WTC11 (cell line): ENCODE measurements at regions not wholly inside any gene's neighbourhood (a gene's known extent, or its start where the extent isn't known, plus 50 kb on each side); places are given as distances from the start of the nearest gene placed in this dataset.

Experiments used
- ATAC-seq: fragments of 200-7000 bp; cut with Tn5 transposase; 2 replicates; pipeline ENCODE4 v1.10.0; 2021; ENCODE audit warnings: mild to moderate bottlenecking, moderate library complexity
- CTCF ChIA-PET: fragments of 300-600 bp; sonication (Branson Sonifier 250); formaldehyde crosslinking; loops from one replicate; lab custom pipeline; 2021; ENCODE audit warnings: antibody characterized with exemption; lab: Charles Lee
- POLR2A ChIA-PET: fragments of 350-600 bp; sonication (Branson Sonifier 250); formaldehyde crosslinking; loops from one replicate; lab custom pipeline; 2021; ENCODE audit warnings: antibody characterized with exemption; lab: Charles Lee
- DNase-seq: peaks from one replicate; pipeline ENCODE4 v3.0.0; 2021; ENCODE audit warnings: low spot score
- H3K27ac Mint-ChIP-seq: 2 replicates; pipeline ENCODE4 v1.8.0; 2021; ENCODE audit warnings: mixed read lengths
- H3K27me3 Mint-ChIP-seq: 2 replicates; pipeline ENCODE4 v1.8.0; 2021; ENCODE audit warnings: low read depth, mild to moderate bottlenecking, moderate library complexity, mixed read lengths
- H3K36me3 Mint-ChIP-seq: 2 replicates; pipeline ENCODE4 v1.8.0; 2021; ENCODE audit warnings: mixed read lengths
- H3K4me1 Mint-ChIP-seq: 2 replicates; pipeline ENCODE4 v1.8.0; 2022; ENCODE audit warnings: mixed read lengths
- H3K4me3 Mint-ChIP-seq: 2 replicates; pipeline ENCODE4 v1.8.0; 2021; ENCODE audit warnings: mild to moderate bottlenecking, moderate library complexity, mixed read lengths
- H3K9me3 Mint-ChIP-seq: 2 replicates; pipeline ENCODE4 v1.8.0; 2021; ENCODE audit warnings: mixed read lengths
- CBFB ChIP-seq: sonication (generic); formaldehyde crosslinking; IDR thresholded peaks from 2 replicates; pipeline ENCODE4 v1.8.1; 2022; ENCODE audit warnings: mild to moderate bottlenecking, low read depth, missing genetic modification reagents
- EMX1 ChIP-seq: fragments of 250-450 bp; sonication (Bioruptor Pico); IDR thresholded peaks from 2 replicates; pipeline ENCODE4 v1.8.0; 2021; ENCODE audit warnings: mild to moderate bottlenecking
- ESRRA ChIP-seq: sonication (generic); formaldehyde crosslinking; IDR thresholded peaks from 2 replicates; pipeline ENCODE4 v1.8.1; 2022; ENCODE audit warnings: mild to moderate bottlenecking, missing genetic modification reagents, borderline replicate concordance
- FOXK1 ChIP-seq: sonication (generic); formaldehyde crosslinking; IDR thresholded peaks from 2 replicates; pipeline ENCODE4 v1.8.0; 2022; ENCODE audit warnings: mild to moderate bottlenecking, moderate library complexity, missing genetic modification reagents
- JUN ChIP-seq: sonication (generic); formaldehyde crosslinking; IDR thresholded peaks from 2 replicates; pipeline ENCODE4 v1.8.0; 2023; ENCODE audit warnings: mild to moderate bottlenecking, missing genetic modification reagents
- NR2C2 ChIP-seq: sonication (generic); formaldehyde crosslinking; IDR thresholded peaks from 2 replicates; pipeline ENCODE4 v1.8.0; 2022; ENCODE audit warnings: mild to moderate bottlenecking, missing genetic modification reagents
- SMAD4 ChIP-seq: sonication (generic); formaldehyde crosslinking; IDR thresholded peaks from 2 replicates; pipeline ENCODE4 v1.8.0; 2022; ENCODE audit warnings: mild to moderate bottlenecking, missing genetic modification reagents
- TCF7 ChIP-seq: sonication (generic); formaldehyde crosslinking; IDR thresholded peaks from 2 replicates; pipeline ENCODE4 v1.8.0; 2022; ENCODE audit warnings: mild to moderate bottlenecking, low read depth, missing genetic modification reagents, moderate library complexity
- TP53 ChIP-seq: sonication (generic); formaldehyde crosslinking; IDR thresholded peaks from 2 replicates; pipeline ENCODE4 v1.8.1; 2023; ENCODE audit warnings: mild to moderate bottlenecking, missing genetic modification reagents
- ZBTB21 ChIP-seq: sonication (generic); formaldehyde crosslinking; IDR thresholded peaks from 2 replicates; pipeline ENCODE4 v1.8.1; 2023; ENCODE audit warnings: mild to moderate bottlenecking, missing genetic modification reagents, borderline replicate concordance
- ZNF138 ChIP-seq: sonication (generic); formaldehyde crosslinking; conservative IDR thresholded peaks from 2 replicates; pipeline ENCODE4 v1.8.1; 2022; ENCODE audit warnings: mild to moderate bottlenecking, moderate library complexity, missing genetic modification reagents
- ZNF263 ChIP-seq: sonication (generic); formaldehyde crosslinking; IDR thresholded peaks from 2 replicates; pipeline ENCODE4 v1.8.1; 2022; ENCODE audit warnings: low read depth, mild to moderate bottlenecking, moderate library complexity, missing genetic modification reagents
- ZNF416 ChIP-seq: fragments of 250-450 bp; sonication (Bioruptor Pico); IDR thresholded peaks from 2 replicates; pipeline ENCODE4 v1.9.0; 2021; ENCODE audit warnings: mild to moderate bottlenecking, inconsistent platforms
- TF ChIP-seq, protein P1 (sequence below): sonication (generic); formaldehyde crosslinking; IDR thresholded peaks from 2 replicates; pipeline ENCODE4 v1.8.0; 2023; ENCODE audit warnings: missing genetic modification reagents
- TF ChIP-seq, protein P2 (sequence below): sonication (generic); formaldehyde crosslinking; IDR thresholded peaks from 2 replicates; pipeline ENCODE4 v1.8.1; 2022; ENCODE audit warnings: mild to moderate bottlenecking, moderate library complexity, missing genetic modification reagents
- TF ChIP-seq, protein P3 (sequence below): fragments of 250-450 bp; sonication (Bioruptor Pico); IDR thresholded peaks from 2 replicates; pipeline ENCODE4 v1.9.0; 2021; ENCODE audit warnings: mild to moderate bottlenecking, borderline replicate concordance
- TF ChIP-seq, protein P4 (sequence below): sonication (generic); formaldehyde crosslinking; IDR thresholded peaks from 2 replicates; pipeline ENCODE4 v1.8.1; 2022; ENCODE audit warnings: low read depth, missing genetic modification reagents, borderline replicate concordance
- TF ChIP-seq, protein P5 (sequence below): sonication (generic); formaldehyde crosslinking; IDR thresholded peaks from 2 replicates; pipeline ENCODE4 v1.8.1; 2022; ENCODE audit warnings: missing genetic modification reagents, borderline replicate concordance

DNA sequence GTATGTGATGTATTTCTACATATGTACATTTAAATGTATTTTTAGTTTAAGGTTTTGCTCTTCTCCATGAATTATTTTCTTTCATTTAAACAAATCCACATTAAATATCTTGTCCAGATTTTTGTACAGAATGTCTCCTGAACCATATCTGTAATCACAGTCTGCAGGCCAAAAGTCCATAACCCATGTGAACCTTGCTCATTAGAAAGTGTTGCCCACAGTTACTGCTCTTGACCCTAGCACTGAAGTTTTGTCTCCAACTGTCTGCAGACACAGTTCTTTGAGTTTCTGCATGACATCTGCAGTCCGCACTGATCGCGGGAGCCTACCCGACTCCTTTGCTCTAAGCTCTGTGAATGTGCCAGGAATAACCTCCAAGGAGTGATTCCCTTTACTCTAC lies 626.2 kb upstream of the SLC10A2 start (continued):
- TF ChIP-seq, protein P1, sequence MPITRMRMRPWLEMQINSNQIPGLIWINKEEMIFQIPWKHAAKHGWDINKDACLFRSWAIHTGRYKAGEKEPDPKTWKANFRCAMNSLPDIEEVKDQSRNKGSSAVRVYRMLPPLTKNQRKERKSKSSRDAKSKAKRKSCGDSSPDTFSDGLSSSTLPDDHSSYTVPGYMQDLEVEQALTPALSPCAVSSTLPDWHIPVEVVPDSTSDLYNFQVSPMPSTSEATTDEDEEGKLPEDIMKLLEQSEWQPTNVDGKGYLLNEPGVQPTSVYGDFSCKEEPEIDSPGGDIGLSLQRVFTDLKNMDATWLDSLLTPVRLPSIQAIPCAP: no peak
- no peak for TF ChIP-seq FOXK1 (CRISPR knock-in tag)

DNA sequence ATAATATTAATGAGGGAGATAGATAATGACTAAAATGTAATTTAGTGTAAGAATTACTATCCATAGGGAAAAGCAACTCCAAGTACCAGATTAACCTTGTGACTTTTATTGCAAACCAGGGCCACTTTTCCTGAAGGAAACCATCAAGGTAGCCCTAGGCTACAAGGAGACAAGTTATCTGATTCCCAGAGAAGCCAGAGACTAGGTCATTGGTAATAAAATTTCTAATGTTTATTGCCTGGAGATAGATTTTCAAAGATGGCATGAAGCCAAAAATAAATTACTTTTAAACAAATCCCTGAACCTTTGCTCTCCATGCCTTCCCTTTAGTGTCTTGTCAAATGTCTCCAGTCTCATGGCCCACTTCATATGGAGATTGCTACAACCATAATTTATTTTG lies 610.1 kb upstream of the SLC10A2 start:
- H3K27me3 Mint-ChIP-seq: no peaks in the 10 kb centered on the region
- ATAC-seq (no peak), DNase-seq (no peak)
- no peaks in the 10 kb centered on the region for H3K36me3 Mint-ChIP-seq
- no peak overlapping the region for H3K4me3 Mint-ChIP-seq
- no peaks in the 10 kb centered on the region for H3K9me3 Mint-ChIP-seq
- CTCF ChIA-PET: interaction anchor here (1.7 kb wide), 1 partner anchor 8 kb away, joined by 3 read pairs; no protein-coding TSS in a partner anchor
- no peaks in the 10 kb centered on the region for H3K4me1 Mint-ChIP-seq
- H3K27ac Mint-ChIP-seq: no peak overlapping the region
- no peak for TF ChIP-seq NR2C2 (CRISPR knock-in tag)
- TF ChIP-seq CBFB (CRISPR knock-in tag): no peak
- no peak for TF ChIP-seq ZNF138 (CRISPR knock-in tag)
- TF ChIP-seq, all 79 proteins: peak for 0
- POLR2A ChIA-PET: no interaction called here

DNA sequence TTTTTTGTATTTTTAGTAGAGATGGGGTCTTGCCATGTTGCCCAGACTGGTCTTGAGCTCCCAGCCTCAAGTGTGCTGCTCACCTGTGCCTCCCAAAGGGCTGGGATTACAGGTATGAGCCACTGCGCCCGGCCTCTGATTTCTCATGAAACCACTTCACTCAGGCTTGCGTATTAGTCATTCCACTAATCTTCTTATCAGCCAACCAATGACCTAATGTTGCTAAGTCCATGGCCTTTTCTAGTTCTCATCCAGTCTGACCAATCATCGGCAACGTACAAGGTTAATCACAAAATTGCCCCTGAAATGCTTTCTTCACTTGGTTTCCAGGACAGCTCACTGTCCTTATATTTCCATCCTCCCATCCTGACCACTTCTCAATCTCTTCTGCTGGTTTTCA lies 605.3 kb upstream of the SLC10A2 start:
- H3K9me3 Mint-ChIP-seq: no peaks in the 10 kb centered on the region
- no peak overlapping the region for H3K4me3 Mint-ChIP-seq
- no peaks in the 10 kb centered on the region for H3K27me3 Mint-ChIP-seq
- no peaks in the 10 kb centered on the region for H3K36me3 Mint-ChIP-seq
- POLR2A ChIA-PET: no interaction called here
- DNase-seq (no peak), ATAC-seq (no peak)
- no peaks in the 10 kb centered on the region for H3K4me1 Mint-ChIP-seq
- no peak overlapping the region for H3K27ac Mint-ChIP-seq
- CTCF ChIA-PET: no interaction called here
- TF ChIP-seq ZBTB21 (CRISPR knock-in tag): no peak
- TF ChIP-seq TP53: no peak
- no peak for TF ChIP-seq EMX1 (CRISPR knock-in tag)
- TF ChIP-seq ZNF263 (CRISPR knock-in tag): no peak
- no peak for TF ChIP-seq ZNF416 (CRISPR knock-in tag)
- TF ChIP-seq, protein P2, sequence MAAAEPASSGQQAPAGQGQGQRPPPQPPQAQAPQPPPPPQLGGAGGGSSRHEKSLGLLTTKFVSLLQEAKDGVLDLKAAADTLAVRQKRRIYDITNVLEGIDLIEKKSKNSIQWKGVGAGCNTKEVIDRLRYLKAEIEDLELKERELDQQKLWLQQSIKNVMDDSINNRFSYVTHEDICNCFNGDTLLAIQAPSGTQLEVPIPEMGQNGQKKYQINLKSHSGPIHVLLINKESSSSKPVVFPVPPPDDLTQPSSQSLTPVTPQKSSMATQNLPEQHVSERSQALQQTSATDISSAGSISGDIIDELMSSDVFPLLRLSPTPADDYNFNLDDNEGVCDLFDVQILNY: no peak
- TF ChIP-seq, protein P3, sequence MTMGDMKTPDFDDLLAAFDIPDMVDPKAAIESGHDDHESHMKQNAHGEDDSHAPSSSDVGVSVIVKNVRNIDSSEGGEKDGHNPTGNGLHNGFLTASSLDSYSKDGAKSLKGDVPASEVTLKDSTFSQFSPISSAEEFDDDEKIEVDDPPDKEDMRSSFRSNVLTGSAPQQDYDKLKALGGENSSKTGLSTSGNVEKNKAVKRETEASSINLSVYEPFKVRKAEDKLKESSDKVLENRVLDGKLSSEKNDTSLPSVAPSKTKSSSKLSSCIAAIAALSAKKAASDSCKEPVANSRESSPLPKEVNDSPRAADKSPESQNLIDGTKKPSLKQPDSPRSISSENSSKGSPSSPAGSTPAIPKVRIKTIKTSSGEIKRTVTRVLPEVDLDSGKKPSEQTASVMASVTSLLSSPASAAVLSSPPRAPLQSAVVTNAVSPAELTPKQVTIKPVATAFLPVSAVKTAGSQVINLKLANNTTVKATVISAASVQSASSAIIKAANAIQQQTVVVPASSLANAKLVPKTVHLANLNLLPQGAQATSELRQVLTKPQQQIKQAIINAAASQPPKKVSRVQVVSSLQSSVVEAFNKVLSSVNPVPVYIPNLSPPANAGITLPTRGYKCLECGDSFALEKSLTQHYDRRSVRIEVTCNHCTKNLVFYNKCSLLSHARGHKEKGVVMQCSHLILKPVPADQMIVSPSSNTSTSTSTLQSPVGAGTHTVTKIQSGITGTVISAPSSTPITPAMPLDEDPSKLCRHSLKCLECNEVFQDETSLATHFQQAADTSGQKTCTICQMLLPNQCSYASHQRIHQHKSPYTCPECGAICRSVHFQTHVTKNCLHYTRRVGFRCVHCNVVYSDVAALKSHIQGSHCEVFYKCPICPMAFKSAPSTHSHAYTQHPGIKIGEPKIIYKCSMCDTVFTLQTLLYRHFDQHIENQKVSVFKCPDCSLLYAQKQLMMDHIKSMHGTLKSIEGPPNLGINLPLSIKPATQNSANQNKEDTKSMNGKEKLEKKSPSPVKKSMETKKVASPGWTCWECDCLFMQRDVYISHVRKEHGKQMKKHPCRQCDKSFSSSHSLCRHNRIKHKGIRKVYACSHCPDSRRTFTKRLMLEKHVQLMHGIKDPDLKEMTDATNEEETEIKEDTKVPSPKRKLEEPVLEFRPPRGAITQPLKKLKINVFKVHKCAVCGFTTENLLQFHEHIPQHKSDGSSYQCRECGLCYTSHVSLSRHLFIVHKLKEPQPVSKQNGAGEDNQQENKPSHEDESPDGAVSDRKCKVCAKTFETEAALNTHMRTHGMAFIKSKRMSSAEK: no peak
- TF ChIP-seq ZNF138 (CRISPR knock-in tag): no peak
- TF ChIP-seq SMAD4 (CRISPR knock-in tag): no peak
- no peak for TF ChIP-seq ESRRA (CRISPR knock-in tag)
- TF ChIP-seq, protein P4, sequence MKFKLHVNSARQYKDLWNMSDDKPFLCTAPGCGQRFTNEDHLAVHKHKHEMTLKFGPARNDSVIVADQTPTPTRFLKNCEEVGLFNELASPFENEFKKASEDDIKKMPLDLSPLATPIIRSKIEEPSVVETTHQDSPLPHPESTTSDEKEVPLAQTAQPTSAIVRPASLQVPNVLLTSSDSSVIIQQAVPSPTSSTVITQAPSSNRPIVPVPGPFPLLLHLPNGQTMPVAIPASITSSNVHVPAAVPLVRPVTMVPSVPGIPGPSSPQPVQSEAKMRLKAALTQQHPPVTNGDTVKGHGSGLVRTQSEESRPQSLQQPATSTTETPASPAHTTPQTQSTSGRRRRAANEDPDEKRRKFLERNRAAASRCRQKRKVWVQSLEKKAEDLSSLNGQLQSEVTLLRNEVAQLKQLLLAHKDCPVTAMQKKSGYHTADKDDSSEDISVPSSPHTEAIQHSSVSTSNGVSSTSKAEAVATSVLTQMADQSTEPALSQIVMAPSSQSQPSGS (CRISPR knock-in tag): no peak
- no peak for TF ChIP-seq JUN
- no peak for TF ChIP-seq TCF7
- TF ChIP-seq, protein P5, sequence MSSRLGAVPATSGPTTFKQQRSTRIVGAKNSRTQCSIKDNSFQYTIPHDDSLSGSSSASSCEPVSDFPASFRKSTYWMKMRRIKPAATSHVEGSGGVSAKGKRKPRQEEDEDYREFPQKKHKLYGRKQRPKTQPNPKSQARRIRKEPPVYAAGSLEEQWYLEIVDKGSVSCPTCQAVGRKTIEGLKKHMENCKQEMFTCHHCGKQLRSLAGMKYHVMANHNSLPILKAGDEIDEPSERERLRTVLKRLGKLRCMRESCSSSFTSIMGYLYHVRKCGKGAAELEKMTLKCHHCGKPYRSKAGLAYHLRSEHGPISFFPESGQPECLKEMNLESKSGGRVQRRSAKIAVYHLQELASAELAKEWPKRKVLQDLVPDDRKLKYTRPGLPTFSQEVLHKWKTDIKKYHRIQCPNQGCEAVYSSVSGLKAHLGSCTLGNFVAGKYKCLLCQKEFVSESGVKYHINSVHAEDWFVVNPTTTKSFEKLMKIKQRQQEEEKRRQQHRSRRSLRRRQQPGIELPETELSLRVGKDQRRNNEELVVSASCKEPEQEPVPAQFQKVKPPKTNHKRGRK (CRISPR knock-in tag): no peak
